CD4-positive, alpha-beta T cell treated with Interleukin-1 beta for 1 hour (primary cell): ENCODE measurements at regions not wholly inside any gene's neighbourhood (a gene's known extent, or its start where the extent isn't known, plus 50 kb on each side); places are given as distances from the start of the nearest gene placed in this dataset.

ENCODE experiments used
- DNase-seq, 2 donors: peaks; one replicate each; pipeline ENCODE4 v3.0.0-alpha.2; 2020 to 2022

DNA sequence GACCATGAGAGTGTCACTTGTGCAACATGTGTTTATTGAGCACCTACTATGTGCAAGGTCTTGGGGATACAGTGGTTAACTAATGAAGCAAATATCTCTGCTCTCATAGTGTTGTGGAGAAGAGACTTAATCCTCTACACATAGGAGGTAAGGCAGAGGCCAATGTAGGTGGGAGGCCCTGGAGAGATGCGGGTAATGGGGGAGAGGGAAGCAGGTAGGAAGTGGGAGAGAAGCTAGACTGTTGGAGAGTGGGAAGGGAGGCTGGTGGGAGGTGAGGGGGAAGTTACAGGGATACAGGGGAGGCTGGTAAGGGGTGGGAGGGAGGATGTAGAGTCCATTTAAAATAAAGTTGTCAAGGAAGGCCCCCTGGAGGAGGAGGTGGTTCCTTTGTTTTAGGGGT is 240.0 kb downstream of the MIAT start:
- DNase-seq: no peak

DNA sequence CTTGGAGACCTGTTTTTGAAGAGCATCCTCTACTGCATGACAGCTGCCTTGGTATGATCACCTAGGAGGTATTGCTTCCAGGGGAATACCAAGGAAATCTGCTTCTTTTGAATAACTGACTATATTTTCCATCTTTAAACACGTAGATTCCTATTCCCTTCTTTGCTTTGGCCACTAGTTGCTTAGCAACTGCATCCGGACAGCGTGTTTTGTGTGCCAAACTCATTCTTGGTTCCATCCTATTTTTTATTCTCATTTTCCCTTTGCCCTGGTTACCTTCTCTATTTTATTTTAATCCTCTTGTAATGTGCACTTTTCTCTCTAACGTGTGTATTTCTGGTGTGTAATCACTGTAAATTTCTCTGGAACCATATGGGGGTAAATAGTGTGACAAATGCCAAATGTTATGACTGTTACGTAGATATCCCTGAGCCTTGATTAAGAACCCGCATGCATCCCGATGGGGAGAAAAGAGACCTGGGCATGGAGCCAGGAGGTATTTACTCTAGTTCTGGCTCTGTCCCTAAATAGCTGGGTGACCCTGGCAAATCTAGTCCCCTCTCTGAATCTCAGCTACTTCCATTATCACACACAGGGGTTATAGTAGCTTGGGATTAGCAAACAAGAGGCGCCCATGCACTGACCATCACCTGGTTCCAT is 241.7 kb downstream of the MIAT start:
- DNase-seq: no peak

DNA sequence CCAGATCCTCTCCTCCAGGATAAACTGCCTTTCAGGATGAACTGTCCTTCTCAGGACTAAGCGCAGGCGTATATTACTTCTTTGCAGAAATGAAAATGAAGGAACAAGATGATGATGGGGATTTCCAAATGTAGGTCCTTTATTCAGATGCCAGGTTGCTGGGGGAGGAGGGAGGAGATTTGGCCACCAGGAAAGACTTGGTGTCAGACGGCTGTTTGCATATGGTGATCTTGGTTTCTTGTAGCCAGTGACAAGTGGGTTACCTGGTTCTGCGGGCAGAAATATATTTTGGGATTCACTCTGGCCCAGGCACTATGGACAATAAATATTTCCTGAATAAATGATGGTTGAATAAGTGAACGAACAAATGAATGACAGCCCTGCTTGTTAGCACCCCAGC is 243.4 kb downstream of the MIAT start:
- DNase-seq: no peak

DNA sequence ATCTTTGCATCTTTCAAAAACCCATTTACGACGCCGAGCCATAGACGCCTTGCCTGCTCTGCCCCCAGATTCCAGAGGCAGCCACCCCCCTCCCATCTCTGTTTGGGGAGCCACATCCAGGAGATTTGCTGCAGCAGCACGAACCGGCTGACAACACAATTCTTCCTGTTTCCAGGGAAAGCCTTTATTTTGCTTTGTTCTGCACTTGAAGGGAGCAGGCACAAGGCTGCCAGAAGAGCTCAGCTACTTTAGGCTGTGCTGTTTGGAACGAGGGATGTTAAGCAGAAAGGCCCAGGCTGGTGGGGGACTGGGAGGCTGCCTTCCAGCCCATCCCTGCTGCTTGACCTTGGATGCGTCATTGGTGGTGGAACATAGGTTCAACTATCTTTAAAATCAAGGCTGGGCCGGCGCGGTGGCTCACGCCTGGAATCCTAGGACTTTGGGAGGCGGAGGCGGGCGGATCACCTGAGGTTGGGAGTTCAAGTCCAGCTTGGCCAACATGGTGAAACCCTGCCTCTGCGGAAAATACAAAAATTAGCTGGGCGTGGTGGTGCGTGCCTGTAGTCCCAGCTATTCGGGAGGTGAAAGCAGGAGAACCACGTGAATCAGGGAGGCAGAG is 243.9 kb downstream of the MIAT start:
- no peak for DNase-seq

GRCh38 chr22:26902401-26903029 is 245.1 kb downstream of the MIAT start:
- no peak for DNase-seq

DNA sequence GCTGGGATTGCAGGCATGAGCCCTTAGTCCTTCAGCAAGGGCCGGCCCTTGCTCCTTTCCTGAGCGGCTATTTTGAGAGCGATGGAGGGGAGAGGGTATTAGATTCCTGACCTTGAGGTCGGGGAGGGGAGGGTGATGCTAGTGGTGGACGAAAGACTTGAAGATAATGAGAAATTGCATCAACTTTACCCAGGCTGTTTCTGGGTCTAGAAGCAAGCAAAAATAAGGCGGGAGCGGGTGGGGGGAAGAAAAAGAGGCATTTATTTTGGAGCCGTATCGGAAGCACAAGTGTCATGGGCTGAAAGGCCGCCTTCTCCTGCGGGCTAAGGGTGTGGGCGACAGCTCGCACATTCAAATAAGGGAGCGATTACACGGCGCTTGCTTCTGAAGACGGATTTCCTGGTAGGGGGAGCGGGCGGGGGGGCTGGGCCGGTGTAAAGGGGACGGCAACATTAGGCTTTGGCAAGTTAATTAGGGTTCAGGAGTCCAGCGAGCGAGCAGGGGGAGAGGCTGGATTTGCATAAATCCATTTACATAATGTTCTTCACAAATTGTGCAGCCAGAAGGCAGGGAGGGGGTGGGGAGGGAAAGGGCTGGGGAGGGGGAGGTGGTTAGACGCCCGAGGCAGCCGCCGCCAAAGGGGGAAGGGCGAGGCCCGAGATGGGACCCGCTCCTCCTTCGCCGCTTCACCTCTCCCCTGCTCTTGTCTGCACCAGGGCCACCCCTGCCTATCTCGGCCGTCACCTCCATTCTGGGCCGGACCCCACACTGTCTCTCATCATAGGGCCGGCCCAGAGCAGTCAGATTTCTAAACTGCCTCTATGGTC is 245.9 kb downstream of the MIAT start:
- no peak for DNase-seq

DNA sequence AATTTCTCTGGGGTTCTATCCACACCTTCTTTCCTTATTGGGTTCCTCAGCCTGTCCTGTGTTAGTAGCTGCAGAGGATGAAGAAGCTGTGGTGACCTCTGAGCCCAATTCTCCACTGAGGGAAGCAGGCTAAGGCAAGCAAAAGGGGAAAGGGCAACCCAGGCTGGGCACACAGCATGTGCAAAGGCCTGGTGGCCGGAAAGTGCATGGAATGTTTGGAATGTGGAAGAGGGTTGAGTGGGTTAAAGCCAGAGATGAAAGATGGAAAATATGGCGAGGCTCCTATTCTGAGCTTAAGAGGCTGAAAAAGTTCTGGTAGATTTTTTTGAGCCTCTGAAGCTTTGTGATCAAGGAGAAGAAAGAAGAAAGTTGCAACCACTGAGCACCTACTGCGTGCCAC is 247.1 kb downstream of the MIAT start:
- no peak for DNase-seq

GRCh38 chr22:26905076-26905475 is 247.7 kb downstream of the MIAT start:
- no peak for DNase-seq

DNA sequence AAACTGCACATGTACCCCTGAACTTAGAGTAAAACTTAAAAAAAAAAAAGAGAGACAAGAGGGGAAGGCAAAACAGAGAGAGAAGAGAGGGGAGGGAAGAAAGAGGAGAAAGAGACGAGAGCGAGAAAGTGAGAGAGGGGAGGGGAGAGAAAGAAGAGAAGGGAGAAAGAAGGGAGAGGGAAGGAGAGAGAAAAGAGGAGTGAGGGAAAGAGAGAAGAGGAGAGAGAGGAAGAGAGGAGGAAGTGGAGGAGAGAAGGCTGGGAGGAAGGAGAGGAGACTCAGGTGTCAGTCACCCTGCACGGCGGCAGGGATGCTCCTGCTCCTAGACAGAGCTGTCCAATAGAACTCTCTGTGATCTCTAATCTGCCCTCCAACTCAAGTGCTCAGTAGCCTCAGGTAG is 248.3 kb downstream of the MIAT start:
- no peak for DNase-seq

- no peak for DNase-seq
These were observed 249.1 kb downstream of the MIAT start for GRCh38 chr22:26906464-26906863.

DNA sequence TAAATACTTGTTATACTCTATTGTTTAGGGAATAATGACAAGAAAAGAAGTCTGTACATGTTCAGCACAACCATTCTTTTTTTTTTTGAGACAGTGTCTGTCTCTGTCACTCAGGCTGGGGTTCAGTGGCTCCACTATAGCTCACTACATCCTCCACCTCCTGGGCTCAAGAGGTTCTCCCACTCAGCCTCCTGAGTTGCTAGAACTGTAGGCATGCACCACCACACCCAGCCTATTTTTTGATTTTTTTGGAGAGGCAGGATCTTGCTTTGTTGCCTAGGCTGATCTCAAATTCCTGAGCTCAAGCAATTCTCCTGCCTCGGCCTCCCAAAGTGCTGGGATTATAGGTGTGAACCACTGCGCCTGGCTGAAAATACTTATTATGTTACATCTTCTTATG is 250.0 kb downstream of the MIAT start:
- no peak for DNase-seq

DNA sequence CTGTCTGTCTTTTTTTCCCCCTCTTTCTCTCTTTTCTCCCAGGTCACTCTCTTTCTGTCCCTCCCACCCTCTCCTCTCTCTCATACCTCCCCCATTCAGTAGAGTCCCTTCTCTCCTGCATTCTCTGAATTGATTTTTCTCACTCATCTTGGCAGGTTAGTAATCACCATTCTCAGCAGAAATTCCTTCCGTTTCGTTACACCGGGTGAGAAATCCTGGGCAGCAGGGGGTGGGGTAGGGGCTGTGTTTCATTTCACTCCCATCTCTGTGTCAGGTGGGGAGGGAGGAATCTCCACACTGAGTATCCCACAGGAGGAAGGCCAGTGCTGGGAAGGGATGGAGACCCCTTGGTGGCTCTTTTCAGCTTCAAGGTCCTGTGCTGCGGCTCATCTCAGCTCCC is 253.5 kb downstream of the MIAT start:
- no peak for DNase-seq

DNA sequence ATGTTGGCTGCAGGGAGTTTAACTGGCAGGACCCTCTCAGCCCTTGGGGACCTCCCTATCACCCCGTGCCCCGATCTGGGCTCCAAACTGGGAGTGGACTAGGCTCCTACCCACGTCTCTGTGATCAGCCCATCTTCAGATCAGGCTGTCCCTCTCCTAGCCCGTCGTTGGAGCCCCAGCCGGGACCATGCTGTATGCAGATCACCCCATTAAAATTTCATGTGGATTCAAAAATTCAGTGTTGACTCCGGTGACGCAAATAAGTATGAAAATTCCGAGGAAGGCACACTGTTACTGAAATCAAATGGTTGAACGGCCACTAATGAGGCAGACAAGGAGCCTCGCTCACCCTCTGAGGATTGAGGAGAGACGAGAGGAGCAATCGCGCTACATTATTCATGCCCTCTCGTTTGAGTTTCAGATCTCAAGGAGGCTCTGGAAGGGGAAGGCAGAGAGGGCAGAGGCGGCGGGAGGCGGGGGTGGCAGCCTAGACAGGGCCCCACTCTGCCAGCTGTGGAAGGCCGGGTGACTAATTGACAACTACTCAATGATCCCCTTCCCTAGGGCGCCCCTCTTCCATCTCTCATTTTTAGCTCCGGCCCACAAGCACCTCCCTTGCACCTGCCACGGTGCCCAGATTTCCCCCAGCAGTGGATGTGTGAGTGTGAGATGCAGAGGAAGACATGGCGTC is 255.4 kb downstream of the MIAT start:
- DNase-seq: no peak

DNA sequence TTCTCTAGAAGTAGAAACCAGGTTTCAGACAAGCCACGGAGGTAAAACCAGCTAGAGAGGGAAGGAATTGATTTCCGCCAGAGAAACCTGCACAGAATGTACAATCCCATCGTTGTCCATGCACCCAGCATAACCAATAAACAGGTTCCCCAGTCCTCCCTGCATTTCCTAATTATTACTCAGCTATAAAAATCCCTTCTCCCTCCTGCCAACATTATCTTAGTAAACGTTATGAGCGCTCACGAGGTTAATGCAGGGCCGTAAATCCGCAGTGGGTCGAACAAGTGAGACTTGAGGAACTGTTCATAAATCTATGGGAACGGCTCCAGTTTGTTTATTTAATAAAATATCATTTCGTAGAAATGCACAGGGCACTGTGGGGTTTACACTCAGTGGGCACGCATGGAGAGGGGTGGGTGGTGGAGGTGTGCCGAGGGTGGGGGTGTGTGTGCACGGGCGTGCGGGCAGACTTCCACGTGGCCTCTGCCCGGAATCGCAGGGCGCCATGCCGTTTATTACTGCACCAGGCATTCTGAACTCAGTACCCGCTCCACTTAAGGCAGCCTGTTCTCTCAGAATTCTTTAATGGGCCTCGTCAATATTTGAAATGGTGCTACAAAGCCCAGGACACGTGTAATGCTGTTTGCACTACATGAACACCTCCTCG is 257.3 kb downstream of the MIAT start:
- DNase-seq: no peak

GRCh38 chr22:26916236-26916635 is 258.8 kb downstream of the MIAT start:
- DNase-seq: no peak

GRCh38 chr22:26918226-26918625 is 260.8 kb downstream of the MIAT start:
- no peak for DNase-seq

DNA sequence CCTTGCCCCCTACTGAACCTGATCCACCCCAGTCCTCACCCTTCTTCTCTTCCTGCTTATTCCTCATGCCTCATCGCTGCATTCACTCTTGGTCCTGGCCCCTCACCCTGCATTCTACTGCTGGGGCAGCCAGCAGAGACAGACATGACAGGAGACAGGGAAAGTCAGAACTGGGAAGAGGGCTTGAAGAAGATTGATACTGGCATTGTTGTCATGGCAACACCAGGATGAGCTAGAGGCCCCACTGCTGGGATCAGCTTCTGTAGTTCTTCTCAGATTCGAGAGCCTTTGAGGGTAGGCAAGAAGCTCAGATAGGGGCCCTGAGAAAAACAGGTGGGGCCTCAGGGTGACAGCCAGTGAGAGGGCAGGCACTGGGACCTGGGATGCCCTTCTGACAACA is 264.3 kb downstream of the MIAT start:
- DNase-seq: no peak

- no peak for DNase-seq
These were observed 265.4 kb downstream of the MIAT start for GRCh38 chr22:26922806-26923205.

DNA sequence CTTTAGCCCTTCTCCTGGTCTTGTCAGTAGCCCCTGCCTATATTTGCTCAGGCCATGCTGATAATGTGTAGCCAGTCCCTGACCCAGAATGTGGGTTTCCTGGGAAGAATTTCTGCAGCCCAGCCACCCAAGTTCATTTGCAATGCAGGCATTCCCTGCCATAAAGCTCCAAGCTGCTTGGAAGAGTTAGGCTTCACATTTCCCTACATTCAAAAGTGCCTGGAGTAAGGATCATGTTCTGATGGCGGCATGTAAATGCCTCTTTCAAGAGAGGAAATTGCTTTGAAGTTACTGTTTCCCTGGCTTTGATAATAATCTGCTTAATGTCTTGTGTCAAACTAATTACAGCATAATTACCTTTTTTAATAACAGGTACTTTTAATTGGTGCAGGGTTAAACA is 266.1 kb downstream of the MIAT start:
- DNase-seq: no peak

DNA sequence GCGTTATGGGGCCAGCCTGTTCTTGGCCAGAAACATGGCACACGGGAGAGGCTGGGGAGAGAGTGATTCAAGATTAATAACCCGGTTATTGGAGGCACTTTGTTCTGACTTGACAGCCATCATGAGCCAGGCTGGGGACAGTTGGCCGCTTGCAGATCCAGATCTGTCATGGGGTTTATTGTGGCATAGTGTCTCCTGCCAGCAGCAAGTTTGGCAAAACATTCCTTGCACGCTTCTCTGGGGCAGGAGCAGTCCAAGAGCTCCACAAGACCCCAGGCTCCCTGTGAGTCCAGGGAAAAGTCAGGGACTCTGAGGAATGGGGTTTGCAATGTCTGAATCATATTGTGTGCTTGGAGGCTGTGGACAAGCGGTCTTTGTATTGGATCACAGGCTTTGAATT is 270.4 kb downstream of the MIAT start:
- DNase-seq: no peak

DNA sequence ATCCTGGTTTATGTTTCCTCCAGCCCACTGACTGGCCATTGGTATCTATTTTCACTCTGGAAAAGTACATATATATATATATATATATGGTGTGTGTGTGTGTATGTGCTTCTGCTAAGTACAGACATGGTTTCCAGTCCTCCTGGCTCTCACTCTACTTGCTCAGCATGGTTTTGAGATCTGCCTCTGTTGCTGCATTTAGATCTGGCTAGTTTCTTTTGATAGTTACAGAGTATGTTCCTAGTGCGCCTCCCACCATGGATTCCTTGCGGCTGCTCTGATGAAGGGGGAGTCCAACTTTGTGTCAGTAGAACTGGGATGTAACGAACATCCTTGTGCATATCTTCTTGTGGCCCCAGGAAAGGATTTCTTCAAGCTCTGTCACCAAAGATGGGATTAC is 274.1 kb downstream of the MIAT start:
- DNase-seq: no peak

- DNase-seq: no peak
These were observed 275.8 kb downstream of the MIAT start for GRCh38 chr22:26933105-26933590.
